HG03064 (cell line): ENCODE measurements at regions not wholly inside any gene's neighbourhood (a gene's known extent, or its start where the extent isn't known, plus 50 kb on each side); places are given as distances from the start of the nearest gene placed in this dataset.
"Not testable (repeated sequence)": the region's sequence is repeated elsewhere in the genome, so short reads cannot be mapped to it uniquely, and the experiment has no call there.

Experiments used
- ATAC-seq: cut with Tn5 transposase; IDR thresholded peaks from one replicate; pipeline ENCODE4 v1.9.1; 2021; ENCODE audit warnings: low read depth; ENCODE audit not compliant: unreplicated experiment

DNA sequence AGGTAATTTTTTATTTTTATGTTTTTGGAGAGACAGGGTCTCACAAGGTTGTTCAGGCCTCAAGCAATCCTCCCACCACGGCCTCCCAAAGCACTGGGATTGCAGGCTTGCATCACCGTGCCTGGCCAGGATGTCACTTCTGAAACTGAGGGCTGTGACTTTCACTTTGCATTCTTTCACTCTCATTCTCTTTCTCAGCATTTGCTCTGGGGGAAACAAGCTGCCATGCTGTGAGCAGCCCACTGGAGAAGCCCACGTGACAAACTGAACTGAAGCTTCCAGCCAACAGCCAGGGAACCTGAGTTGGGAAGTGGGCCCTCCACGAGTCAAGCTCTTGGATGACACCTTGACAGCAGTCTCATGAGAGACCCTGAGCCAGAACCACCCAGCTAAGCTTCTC is 109.4 kb downstream of the C5orf15 start:
- ATAC-seq = no peak

DNA sequence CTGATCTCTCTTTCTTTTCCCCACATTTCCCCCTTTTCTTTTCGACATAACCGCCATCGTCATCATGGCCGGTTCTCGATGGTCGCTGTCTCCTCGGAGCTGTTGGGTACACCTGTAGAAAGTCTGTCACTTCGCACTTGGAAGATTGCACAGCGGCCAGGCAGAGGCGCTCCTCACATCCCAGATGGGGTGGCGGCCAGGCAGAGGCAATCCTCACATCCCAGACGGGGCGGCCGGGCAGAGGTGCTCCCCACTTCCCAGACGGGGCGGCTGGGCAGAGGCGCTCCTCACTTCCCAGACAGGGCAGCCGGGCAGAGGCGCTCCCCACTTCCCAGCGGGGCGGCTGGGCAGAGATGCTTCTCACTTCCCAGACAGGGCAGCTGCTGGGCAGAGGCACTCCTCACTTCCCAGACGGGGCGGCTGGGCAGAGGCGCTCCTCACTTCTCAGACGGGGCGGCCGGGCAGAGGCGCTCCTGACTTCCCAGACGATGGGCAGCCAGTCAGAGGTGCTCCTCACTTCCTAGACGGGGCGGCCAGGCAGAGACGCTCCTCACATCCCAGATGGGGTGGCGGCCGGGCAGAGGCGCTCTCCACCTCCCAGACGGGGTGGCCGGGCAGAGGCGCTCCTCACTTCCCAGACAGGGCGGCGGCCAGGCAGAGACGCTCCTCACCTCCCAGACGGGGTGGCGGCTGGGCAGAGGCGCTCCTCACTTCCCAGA is 110.7 kb downstream of the C5orf15 start:
- not testable (repeated sequence) for ATAC-seq

- no peak for ATAC-seq
These were observed 113.9 kb downstream of the C5orf15 start for GRCh38 chr5:133854554-133854953.

DNA sequence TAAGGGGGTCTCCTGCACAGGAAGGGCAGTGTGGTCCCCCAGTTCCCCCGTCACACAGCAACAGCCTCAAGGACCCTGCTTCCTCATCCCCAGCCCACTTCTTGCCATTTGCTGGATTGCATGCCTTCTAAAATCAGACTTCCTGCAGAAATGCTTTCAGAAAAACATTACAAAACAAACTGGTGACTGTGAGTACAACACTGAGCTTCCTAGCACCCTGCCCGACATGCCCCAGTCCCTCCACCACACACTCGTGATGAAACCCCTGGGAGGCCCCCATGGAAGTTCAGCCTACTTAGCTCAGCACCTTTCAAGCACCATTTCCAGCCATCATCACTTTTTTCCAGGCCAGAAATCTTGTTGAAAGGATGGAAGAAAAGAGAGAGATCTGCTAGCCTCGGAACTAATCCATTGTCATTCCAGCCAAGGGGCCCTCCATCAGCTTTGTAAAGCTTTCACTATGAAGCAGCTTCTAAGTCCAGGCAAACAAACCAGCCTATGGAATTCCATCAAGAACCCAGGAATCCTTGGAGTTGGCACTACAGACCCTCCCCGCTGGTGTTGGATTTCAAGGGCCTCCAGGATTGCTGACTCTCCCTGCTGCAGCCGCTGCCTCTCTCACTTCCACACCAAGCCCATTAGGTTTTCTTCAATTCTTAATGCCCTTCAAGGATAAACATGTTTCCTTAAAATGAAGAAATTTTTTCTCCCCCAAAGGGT is 114.6 kb downstream of the C5orf15 start:
- ATAC-seq = no peak

- ATAC-seq = no peak
These were observed 116.9 kb downstream of the C5orf15 start for GRCh38 chr5:133851521-133851920.

DNA sequence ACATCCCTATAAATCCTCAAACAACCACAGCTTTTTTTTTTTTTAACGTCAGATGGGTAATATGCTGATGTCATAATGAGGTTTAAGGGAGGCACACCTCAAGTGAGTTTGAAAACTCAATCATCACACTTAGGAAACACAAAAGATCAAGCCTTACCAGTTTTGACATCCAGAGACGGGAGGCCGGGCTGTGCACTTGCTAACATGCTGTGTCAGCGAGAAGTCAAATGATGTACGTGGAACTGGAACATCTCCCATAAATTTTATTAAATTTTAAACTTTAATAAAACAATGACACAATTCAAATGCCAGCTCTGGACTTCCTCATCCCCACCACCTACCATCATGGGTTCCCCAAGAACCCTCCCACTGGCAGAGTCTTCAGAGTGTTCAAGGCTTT is 117.6 kb downstream of the C5orf15 start:
- no peak for ATAC-seq

- no peak for ATAC-seq
These were observed 119.3 kb downstream of the C5orf15 start for GRCh38 chr5:133849116-133849515.

DNA sequence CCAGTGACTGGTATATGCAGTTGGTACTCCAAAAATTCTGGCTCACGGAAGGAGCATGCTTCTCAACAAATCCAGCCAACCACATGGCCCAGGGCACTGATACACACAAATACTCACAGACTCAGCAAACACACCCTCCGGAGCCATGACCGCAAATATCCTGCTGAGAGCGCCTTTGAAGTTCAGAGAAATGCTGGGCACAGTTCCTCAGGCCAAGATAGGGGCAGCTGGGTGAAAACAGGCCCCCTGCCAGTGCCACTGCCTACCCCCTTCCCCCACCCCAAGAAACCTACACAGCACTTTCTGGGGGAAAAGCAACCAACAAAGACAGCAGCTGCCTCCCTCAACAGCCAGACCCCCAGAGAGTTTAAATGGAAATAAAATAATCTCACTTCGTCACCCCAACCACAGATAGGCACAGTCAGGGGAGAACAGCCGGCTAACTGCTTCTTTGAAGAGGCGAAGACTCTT is 120.0 kb downstream of the C5orf15 start:
- ATAC-seq = no peak

- ATAC-seq = no peak
These were observed 120.5 kb downstream of the C5orf15 start for GRCh38 chr5:133847886-133848285.

GRCh38 chr5:133847301-133847700 is 121.1 kb downstream of the C5orf15 start:
- no peak for ATAC-seq

DNA sequence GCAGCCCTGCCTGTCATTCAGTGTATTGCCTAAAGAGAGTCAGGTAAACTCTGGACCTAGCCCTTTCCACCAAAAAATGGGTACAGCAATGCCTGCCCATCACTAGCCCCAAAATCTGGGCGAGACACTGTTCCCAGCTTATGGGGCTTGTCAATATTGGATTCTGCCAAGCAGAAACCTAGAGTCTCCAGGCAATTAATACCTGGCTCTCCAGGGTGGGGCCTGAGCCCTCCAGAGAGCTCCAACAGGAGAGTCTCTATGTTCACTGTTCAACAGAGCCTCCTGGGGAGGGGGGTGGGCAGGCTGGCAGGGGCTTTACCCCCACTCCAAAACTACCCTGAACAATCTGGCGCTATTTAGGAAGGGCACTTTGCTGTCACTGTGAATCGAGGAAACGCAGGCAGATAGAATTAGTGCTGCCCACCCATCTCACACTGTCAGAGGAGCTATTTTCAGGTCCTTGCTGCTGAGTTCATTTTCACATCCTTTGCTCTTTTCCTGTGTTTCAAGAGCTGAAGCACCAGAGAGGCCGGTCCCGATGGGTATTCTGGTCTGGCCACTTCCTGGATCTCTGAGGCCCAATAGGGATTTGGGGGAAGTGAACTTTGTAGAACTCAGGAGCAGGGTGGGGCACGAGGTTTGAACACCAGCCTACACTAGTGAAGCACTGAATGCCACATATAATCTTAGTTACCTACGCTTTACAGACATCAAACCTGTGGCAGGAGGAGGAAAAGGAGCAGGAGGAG is 121.8 kb downstream of the C5orf15 start:
- ATAC-seq = no peak

- no peak for ATAC-seq
These were observed 123.2 kb downstream of the C5orf15 start for GRCh38 chr5:133845271-133845670.

- no peak for ATAC-seq
These were observed 123.6 kb downstream of the C5orf15 start for GRCh38 chr5:133844836-133845235.

DNA sequence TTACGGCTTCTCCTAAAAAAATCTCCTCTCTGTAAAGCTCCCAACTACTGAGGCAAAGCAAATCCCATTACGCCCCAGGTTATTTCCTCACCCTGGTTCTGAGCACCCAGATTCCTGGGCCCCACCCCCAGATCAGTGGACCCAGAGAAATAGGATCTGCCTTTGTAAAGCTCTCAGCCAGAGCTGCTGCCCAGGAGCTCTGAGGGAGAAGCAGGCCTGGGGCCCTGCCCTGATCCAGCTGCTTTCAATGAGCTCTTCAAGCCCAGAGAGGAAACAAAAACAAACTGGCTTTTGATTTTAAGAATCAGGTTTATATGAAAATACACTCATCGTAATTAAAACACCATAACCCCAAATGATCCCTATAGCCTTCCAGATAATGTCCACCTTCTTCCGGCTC is 124.5 kb downstream of the C5orf15 start:
- ATAC-seq = no peak

DNA sequence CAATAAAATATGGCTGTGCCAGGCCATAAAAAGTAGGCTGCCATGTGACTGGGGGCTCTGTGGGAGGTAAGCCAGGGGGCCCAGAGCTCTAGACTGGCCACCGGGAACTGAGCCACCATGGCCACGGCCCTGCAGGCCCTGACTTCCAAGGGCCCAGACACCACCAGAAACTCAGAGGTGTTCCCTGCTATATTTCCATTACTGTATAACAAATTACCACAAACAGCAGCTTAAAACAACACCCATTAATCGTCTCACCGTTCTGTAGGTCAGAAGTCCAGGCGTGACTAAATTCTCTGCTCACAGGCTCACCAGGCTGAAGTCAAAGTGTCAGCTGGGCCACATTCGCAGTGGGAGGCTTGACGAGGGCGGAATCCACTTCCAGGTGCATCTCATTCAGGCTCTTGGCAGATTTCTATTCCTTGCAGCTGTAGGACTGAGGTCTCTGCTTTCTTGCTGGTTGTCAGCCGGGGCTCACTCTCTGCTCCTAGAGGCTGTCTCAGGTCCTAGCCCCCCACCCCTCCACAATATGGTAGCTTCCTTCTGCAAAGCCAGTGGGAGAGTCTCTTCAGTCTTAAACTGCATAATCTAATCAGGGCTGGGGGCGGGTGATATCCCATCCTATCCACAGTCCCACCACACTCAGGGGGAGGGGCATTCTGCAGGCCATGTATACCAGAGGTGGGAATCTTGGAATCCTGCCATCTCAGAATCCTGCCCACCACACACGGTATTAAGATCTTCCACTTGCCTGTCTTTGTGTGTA is 125.4 kb downstream of the C5orf15 start:
- ATAC-seq = no peak

DNA sequence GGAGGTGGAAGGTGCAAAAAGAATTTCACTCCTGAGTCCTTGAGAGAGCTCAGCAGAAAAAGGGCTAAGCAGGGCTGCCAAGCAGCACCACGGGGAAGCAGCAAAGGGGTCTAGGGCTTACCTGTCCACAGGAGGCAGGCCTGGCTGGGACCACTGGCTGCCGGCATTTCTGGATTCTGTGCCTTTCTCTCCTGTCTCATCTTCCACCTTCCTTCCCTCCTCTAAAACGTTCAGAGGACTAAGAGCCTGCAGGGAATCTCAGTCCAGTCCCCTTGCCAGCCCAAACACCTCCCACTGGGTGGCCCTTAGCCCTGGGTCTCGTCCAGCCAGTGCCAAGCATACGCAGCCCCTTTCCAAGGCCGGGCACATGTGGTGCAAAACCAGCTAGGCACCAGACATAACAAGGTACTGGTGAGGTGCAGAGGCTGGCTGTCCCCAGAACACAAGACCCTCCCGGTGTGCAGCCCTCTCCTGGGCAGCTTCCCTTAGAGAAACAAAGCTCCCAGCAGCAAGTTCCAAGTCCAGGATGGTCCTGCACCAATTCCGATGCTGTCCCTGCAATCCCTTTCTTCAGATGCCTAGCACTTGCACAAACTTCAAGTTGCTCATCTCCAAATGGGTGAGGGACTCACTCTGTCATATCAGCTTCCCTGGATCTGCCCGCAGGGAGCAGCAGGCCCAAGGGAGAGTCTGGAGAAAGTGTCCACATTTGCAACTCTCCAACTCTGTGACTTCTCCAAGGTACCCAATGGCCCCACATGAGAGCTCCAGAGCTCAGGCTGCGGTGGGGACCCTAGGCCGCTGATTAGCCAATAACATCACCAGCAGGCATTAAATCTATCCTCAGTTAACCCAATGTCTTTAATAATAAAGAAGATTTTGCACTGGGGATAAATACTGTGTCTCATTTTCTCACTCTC is 126.3 kb downstream of the C5orf15 start:
- ATAC-seq = no peak

- no peak for ATAC-seq
These were observed 128.3 kb downstream of the C5orf15 start for GRCh38 chr5:133840168-133840567.

- ATAC-seq = no peak
These were observed 128.7 kb downstream of the C5orf15 start for GRCh38 chr5:133839721-133840120.

- ATAC-seq = no peak
These were observed 129.3 kb downstream of the C5orf15 start for GRCh38 chr5:133839090-133839489.

DNA sequence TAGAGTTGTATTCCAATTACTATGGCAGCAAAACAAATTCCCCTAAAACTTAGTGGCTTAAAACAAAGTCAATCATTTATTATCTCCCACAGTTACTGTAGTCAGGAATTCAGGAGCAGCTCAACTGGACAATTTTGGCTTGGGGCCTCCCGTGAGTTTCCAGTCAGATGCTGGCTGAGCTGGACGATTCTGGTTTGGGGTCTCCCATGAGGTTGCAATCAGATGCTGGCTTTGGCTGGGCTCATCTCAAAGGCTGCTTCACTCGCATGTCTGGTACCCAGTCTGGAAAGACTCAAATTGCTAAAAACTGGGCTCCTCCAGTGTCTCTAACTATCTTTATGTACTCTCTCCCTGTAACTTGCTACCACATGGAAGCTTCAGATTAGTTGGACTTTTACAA is 130.1 kb downstream of the C5orf15 start:
- ATAC-seq = no peak
